IMR-90 (cell line): ENCODE measurements at regions not wholly inside any gene's neighbourhood (a gene's known extent, or its start where the extent isn't known, plus 50 kb on each side); places are given as distances from the start of the nearest gene placed in this dataset.

Experiments used
- ATAC-seq: fragments of 200-7000 bp; cut with Tn5 transposase; 2 replicates; pipeline ENCODE4 v1.9.1; 2020; ENCODE audit warnings: low read depth, mild to moderate bottlenecking, moderate library complexity
- BruUV-seq: library from RNA; stranded (reverse); fragments of 400-500 nt; replicated peaks from 2 replicates; lab custom pipeline; 2021; lab: Mats Ljungman, UMichigan
- CTCF ChIA-PET: fragments of 300-600 bp; formaldehyde crosslinking; extraction: SDS; loops from one replicate; lab custom pipeline; 2021; ENCODE audit warnings: antibody characterized with exemption; lab: Yijun Ruan, JAX
- POLR2A ChIA-PET: fragments of 300-600 bp; sonication (Branson Sonifier 250); formaldehyde crosslinking; loops from one replicate; lab custom pipeline; 2022; ENCODE audit warnings: antibody characterized with exemption; ENCODE audit not compliant: unreplicated experiment; lab: Charles Lee
- DNase-seq: peaks from one replicate; pipeline ENCODE4 v3.0.0; 2013
- H2AFZ ChIP-seq: replicated peaks from 2 replicates; pipeline ENCODE3; 2013; ENCODE audit warnings: low read length, mild to moderate bottlenecking; ENCODE audit not compliant: poor library complexity
- H2AK5ac ChIP-seq: 2 replicates; pipeline ENCODE4 v1.6.1; 2013; ENCODE audit warnings: low read depth, low read length, inconsistent platforms
- H2AK9ac ChIP-seq: replicated peaks from 2 replicates; pipeline ENCODE3; 2013; ENCODE audit warnings: mild to moderate bottlenecking, low read depth, low read length, moderate library complexity; ENCODE audit not compliant: poor library complexity
- H2BK120ac ChIP-seq: 2 replicates; pipeline ENCODE4 v1.6.1; 2013; ENCODE audit warnings: low read depth, low read length, inconsistent platforms
- H2BK15ac ChIP-seq: 3 replicates; pipeline ENCODE4 v1.6.1; 2013; ENCODE audit warnings: low read depth, low read length, inconsistent platforms
- H2BK20ac ChIP-seq: 2 replicates; pipeline ENCODE4 v1.6.1; 2013; ENCODE audit warnings: low read depth, mild to moderate bottlenecking, inconsistent platforms, low read length, moderate library complexity
- H2BK5ac ChIP-seq: 2 replicates; pipeline ENCODE4 v1.6.1; 2013; ENCODE audit warnings: mild to moderate bottlenecking, low read depth, low read length, inconsistent platforms; ENCODE audit not compliant: poor library complexity, severe bottlenecking
- H3K14ac ChIP-seq: replicated peaks from 2 replicates; pipeline ENCODE4 v1.6.1; 2013; ENCODE audit warnings: low read depth, low read length, inconsistent platforms
- H3K18ac ChIP-seq: 2 replicates; pipeline ENCODE4 v1.6.1; 2013; ENCODE audit warnings: low read depth, low read length, control low read depth
- H3K23ac ChIP-seq: 2 replicates; pipeline ENCODE4 v1.6.1; 2013; ENCODE audit warnings: low read depth, low read length, inconsistent platforms
- H3K27ac ChIP-seq: 2 replicates; pipeline ENCODE4 v1.5.1; 2013; ENCODE audit warnings: mild to moderate bottlenecking, control low read depth, low read length; ENCODE audit not compliant: insufficient read depth
- H3K27me3 ChIP-seq: 2 replicates; pipeline ENCODE4 v1.6.1; 2013; ENCODE audit warnings: low read length; ENCODE audit not compliant: control insufficient read depth, insufficient read depth
- H3K36me3 ChIP-seq: 2 replicates; pipeline ENCODE4 v1.6.1; 2013; ENCODE audit warnings: low read length, mixed read lengths; ENCODE audit not compliant: control insufficient read depth, insufficient read depth
- H3K4ac ChIP-seq: 2 replicates; pipeline ENCODE4 v1.6.1; 2013; ENCODE audit warnings: low read depth, low read length, inconsistent platforms
- H3K4me1 ChIP-seq: 2 replicates; pipeline ENCODE4 v1.6.1; 2013; ENCODE audit warnings: low read length, mixed read lengths; ENCODE audit not compliant: control insufficient read depth, insufficient read depth
- H3K4me2 ChIP-seq: 2 replicates; pipeline ENCODE4 v1.6.1; 2013; ENCODE audit warnings: low read depth, mild to moderate bottlenecking, control low read depth, low read length, moderate library complexity
- H3K4me3 ChIP-seq: 2 replicates; pipeline ENCODE4 v1.5.1; 2013; ENCODE audit warnings: low read depth, mild to moderate bottlenecking, control low read depth, low read length, moderate library complexity; ENCODE audit not compliant: insufficient read depth
- H3K56ac ChIP-seq: 2 replicates; pipeline ENCODE4 v1.6.1; 2013; ENCODE audit warnings: low read length, inconsistent platforms; ENCODE audit not compliant: insufficient read depth; ENCODE audit errors: extremely low read depth
- H3K79me1 ChIP-seq, 2 experiments: 2 replicates each; pipeline ENCODE4 v1.6.1; 2013; ENCODE audit warnings: low read length in 2 of 2, inconsistent platforms in 1 of 2, low read depth in 1 of 2
- H3K9ac ChIP-seq: 2 replicates; pipeline ENCODE4 v1.6.1; 2013; ENCODE audit warnings: low read depth, low read length, control low read depth
- H3K9me1 ChIP-seq: 2 replicates; pipeline ENCODE4 v1.6.1; 2013; ENCODE audit warnings: low read length, inconsistent platforms; ENCODE audit not compliant: insufficient read depth
- H3K9me3 ChIP-seq: 2 replicates; pipeline ENCODE4 v1.6.1; 2013; ENCODE audit warnings: low read length; ENCODE audit not compliant: control insufficient read depth, insufficient read depth
- H4K20me1 ChIP-seq: 2 replicates; pipeline ENCODE4 v1.6.1; 2013; ENCODE audit warnings: low read length, inconsistent platforms; ENCODE audit not compliant: insufficient read depth
- H4K5ac ChIP-seq: 2 replicates; pipeline ENCODE4 v1.6.1; 2013; ENCODE audit warnings: mild to moderate bottlenecking, low read depth, low read length, control low read depth
- H4K8ac ChIP-seq, 2 experiments: 2 replicates each; pipeline ENCODE4 v1.6.1; 2013; ENCODE audit warnings: low read depth in 2 of 2, low read length in 2 of 2, control low read depth in 1 of 2, inconsistent platforms in 1 of 2
- H4K91ac ChIP-seq: 2 replicates; pipeline ENCODE4 v1.6.1; 2013; ENCODE audit warnings: low read depth, low read length, inconsistent platforms; ENCODE audit not compliant: insufficient read depth
- MXI1 ChIP-seq: IDR thresholded peaks from 2 replicates; pipeline ENCODE4 v1.6.1; 2012; ENCODE audit warnings: low read depth, mild to moderate bottlenecking, low read length, moderate library complexity, borderline replicate concordance
- WGBS, 2 experiments: methylation state at CpG; one replicate each; pipeline versions ENCODE4 v1.1.5 to v1.1.7; 2013; ENCODE audit warnings: missing lambda C conversion rate in 2 of 2; ENCODE audit not compliant: insufficient read length in 1 of 2; ENCODE audit errors: extremely low coverage in 2 of 2; 5-methylcytosine and 5-hydroxymethylcytosine counted together
- dilution Hi-C: fragments of 300-500 bp; cut with HindIII; formaldehyde crosslinking; loops from one replicate; pipeline ENCODE4 v1.14.3; 2018; ENCODE audit warnings: low sequenced_read_pairs; ENCODE audit not compliant: unreplicated experiment
- in situ Hi-C: fragments of 300-500 bp; cut with MboI; formaldehyde crosslinking; loops from 3 replicates; pipeline ENCODE4 v1.14.3; 2019; ENCODE audit warnings: low sequenced_read_pairs, inconsistent platforms, mixed read lengths
- intact Hi-C: fragments of 100-400 bp; cut with micrococcal nuclease; formaldehyde crosslinking; loops from 2 replicates; pipeline ENCODE4 v1.10.0; 2022

DNA sequence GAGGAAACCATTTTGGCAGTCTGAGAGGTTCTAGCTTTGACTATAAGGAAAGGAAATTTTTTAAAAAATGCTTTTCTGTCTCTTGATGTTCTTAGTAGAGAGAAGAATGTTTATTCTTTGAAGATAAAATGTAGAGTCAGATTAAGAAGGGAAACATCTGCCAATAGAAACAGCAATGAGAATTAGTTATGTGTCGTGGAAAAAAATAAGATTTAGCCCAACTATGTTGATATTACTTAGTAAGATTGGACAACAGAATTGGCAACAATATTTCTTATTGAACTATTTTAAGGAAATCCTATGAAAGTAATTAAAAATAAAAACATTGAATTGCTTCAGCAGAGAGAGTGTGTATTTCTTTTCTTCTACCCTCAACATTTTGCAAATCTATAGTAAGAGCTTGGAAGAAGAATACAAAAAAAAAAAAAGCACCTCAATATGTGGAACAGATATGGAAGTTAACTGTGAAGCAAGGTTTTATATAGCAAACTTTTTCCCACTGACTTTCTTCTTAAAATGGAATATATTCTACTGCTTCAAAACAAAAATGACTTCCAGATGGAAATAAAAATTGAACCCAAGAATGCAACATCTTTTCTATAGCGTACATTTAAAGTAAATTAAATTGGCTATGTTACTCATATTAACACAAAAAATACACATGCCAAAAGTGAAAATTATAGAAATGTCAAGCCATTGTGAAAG is 177.9 kb downstream of the FAM124B start:
- Histone ChIP-seq H3K4me2 (no peak overlapping the region), H2AK9ac (no peak overlapping the region), H3K56ac (no peak overlapping the region), H2BK5ac (no peak overlapping the region), H3K4ac (no peak overlapping the region), H3K18ac (no peak overlapping the region), H2BK15ac (no peak overlapping the region), H3K9me3 (no peaks in the 10 kb centered on the region), H3K27me3 (no peaks in the 10 kb centered on the region), H4K8ac (no peak overlapping the region), H3K14ac (no peak overlapping the region), H3K9ac (no peak overlapping the region), H3K23ac (no peak overlapping the region), H2BK120ac (no peak overlapping the region), H3K36me3 (no peaks in the 10 kb centered on the region), H4K91ac (no peak overlapping the region), H2AFZ (no peak overlapping the region), H3K4me1 (peaks cover 9% of the 10 kb centered on the region), H3K4me3 (no peak overlapping the region), H2AK5ac (no peak overlapping the region), H3K79me1 (no peaks in the 10 kb centered on the region), H3K9me1 (0 out of 2 replicates have a peak, but pooled peaks cover 7% of the 10 kb centered on the region), H3K27ac (no peak overlapping the region), H4K20me1 (no peaks in the 10 kb centered on the region), H4K5ac (no peak overlapping the region), H2BK20ac (no peak overlapping the region)
- dilution Hi-C loops (no loop called here), in situ Hi-C loops (no loop called here), intact Hi-C loops (no loop called here)
- DNase-seq, result no peak
- ChIA-PET CTCF (no interaction called here), POLR2A (no interaction called here)
- WGBS, 2 experiments, result no CpG with 5 or more reads among the region's 2 CpGs
- TF ChIP-seq MXI1, result no peak
- no TSS peak for BruUV-seq
- ATAC-seq, result no peak
